H1 (cell line): ENCODE measurements at regions not wholly inside any gene's neighbourhood (a gene's known extent, or its start where the extent isn't known, plus 50 kb on each side); places are given as distances from the start of the nearest gene placed in this dataset.
A peak's percentile ranks its signal among the peaks of the same experiment; 100 is the strongest.

ENCODE experiments used
- CTCF ChIA-PET: fragments of 300-600 bp; sonication (Branson Sonifier 250); formaldehyde crosslinking; loops from one replicate; lab custom pipeline; 2021; ENCODE audit not compliant: partially characterized antibody; lab: Charles Lee
- POLR2A ChIA-PET: fragments of 300-600 bp; sonication (Branson Sonifier 250); formaldehyde crosslinking; loops from one replicate; lab custom pipeline; 2021; ENCODE audit warnings: inconsistent platforms; ENCODE audit not compliant: partially characterized antibody; lab: Charles Lee
- DNase-seq, 2 experiments: peaks; one replicate each; pipeline versions ENCODE4 v3.0.0 to v3.0.0-alpha.2; 2010 to 2022; ENCODE audit warnings: low spot score in 2 of 2, low read depth in 1 of 2, mixed read lengths in 1 of 2
- FAIRE-seq: peaks from 2 replicates; lab custom pipeline; 2011; peaks lifted over from hg19 to GRCh38; lab: Jason Lieb, UNC
- H2AFZ ChIP-seq: 2 replicates; pipeline ENCODE4 v1.8.1; 2012; ENCODE audit warnings: low read length, inconsistent platforms
- H2AK5ac ChIP-seq: 2 replicates; pipeline ENCODE4 v1.6.1; 2013; ENCODE audit warnings: low read depth, low read length
- H2BK120ac ChIP-seq: replicated peaks from 2 replicates; pipeline ENCODE3; 2013; ENCODE audit warnings: low read depth, low read length, inconsistent platforms
- H2BK12ac ChIP-seq: 2 replicates; pipeline ENCODE4 v1.6.1; 2013; ENCODE audit warnings: low read depth, low read length
- H2BK15ac ChIP-seq: 2 replicates; pipeline ENCODE4 v1.6.1; 2013; ENCODE audit warnings: low read length
- H2BK20ac ChIP-seq: 2 replicates; pipeline ENCODE4 v1.6.1; 2013; ENCODE audit warnings: low read length
- H2BK5ac ChIP-seq: 2 replicates; pipeline ENCODE4 v1.6.1; 2013; ENCODE audit warnings: low read depth, low read length
- H3K14ac ChIP-seq: 2 replicates; pipeline ENCODE4 v1.6.1; 2013; ENCODE audit warnings: inconsistent platforms; ENCODE audit not compliant: insufficient read length
- H3K18ac ChIP-seq: 2 replicates; pipeline ENCODE4 v1.6.1; 2013; ENCODE audit warnings: low read length; ENCODE audit errors: extremely low read depth
- H3K23ac ChIP-seq: 2 replicates; pipeline ENCODE4 v1.6.1; 2013; ENCODE audit warnings: inconsistent platforms; ENCODE audit not compliant: insufficient read length
- H3K23me2 ChIP-seq: 2 replicates; pipeline ENCODE4 v1.6.1; 2013; ENCODE audit warnings: low read depth, low read length
- H3K27ac ChIP-seq: 2 replicates; pipeline ENCODE4 v1.6.1; 2011; ENCODE audit warnings: low read depth, low read length, inconsistent platforms
- H3K27me3 ChIP-seq, 4 experiments: replicated peaks in 1 of 4; 1 replicate in 1 of 4; 2 replicates in 3 of 4; pipeline versions ENCODE4 v1.6.1 to v1.8.1; 2011 to 2013; ENCODE audit warnings: low read length in 3 of 4, mild to moderate bottlenecking in 3 of 4, inconsistent platforms in 2 of 4, mixed read lengths in 2 of 4, moderate library complexity in 1 of 4; ENCODE audit not compliant: control insufficient read depth in 3 of 4, insufficient read depth in 3 of 4; ENCODE audit errors: extremely low read depth in 1 of 4
- H3K36me3 ChIP-seq, 4 experiments: 2 replicates each; pipeline versions ENCODE4 v1.6.1 to v1.8.1; 2011 to 2013; ENCODE audit warnings: mild to moderate bottlenecking in 4 of 4, low read length in 3 of 4, moderate library complexity in 2 of 4, control low read depth in 1 of 4, inconsistent platforms in 1 of 4; ENCODE audit not compliant: insufficient read depth in 4 of 4, control insufficient read depth in 2 of 4
- H3K4ac ChIP-seq: replicated peaks from 2 replicates; pipeline ENCODE3; 2013; ENCODE audit warnings: low read length, low read depth, mixed read lengths, inconsistent platforms; ENCODE audit not compliant: insufficient read length
- H3K4me1 ChIP-seq, 4 experiments: replicated peaks in 1 of 4; 1 replicate in 1 of 4; 2 replicates in 3 of 4; pipeline versions ENCODE4 v1.6.1 to v1.8.1; 2011 to 2013; ENCODE audit warnings: low read length in 3 of 4, inconsistent platforms in 2 of 4, mixed read lengths in 1 of 4; ENCODE audit not compliant: insufficient read depth in 4 of 4, control insufficient read depth in 3 of 4
- H3K4me2 ChIP-seq, 2 experiments: 2 replicates each; pipeline versions ENCODE4 v1.6.1 to v1.8.1; 2011 to 2013; ENCODE audit warnings: low read depth in 2 of 2, low read length in 2 of 2, control low read depth in 1 of 2, inconsistent platforms in 1 of 2, mild to moderate bottlenecking in 1 of 2; ENCODE audit not compliant: insufficient read depth in 1 of 2
- H3K4me3 ChIP-seq, 4 experiments: fragments of 200-600, 300-600 bp in 1 of 4; sonication (generic), shearing (Covaris generic), sonication (Bioruptor Twin) in 1 of 4; 2 replicates each; pipeline versions ENCODE4 v1.5.1 to v1.8.1; 2011 to 2016; ENCODE audit warnings: low read length in 4 of 4, low read depth in 3 of 4, control low read depth in 2 of 4, inconsistent platforms in 2 of 4, mild to moderate bottlenecking in 2 of 4, mixed read lengths in 1 of 4, moderate library complexity in 1 of 4; ENCODE audit not compliant: insufficient read depth in 2 of 4; ENCODE audit errors: extremely low read depth in 1 of 4
- H3K56ac ChIP-seq: replicated peaks from 2 replicates; pipeline ENCODE3; 2013; ENCODE audit warnings: low read depth, mild to moderate bottlenecking, mixed read lengths, low read length, inconsistent platforms; ENCODE audit not compliant: insufficient read length
- H3K79me1 ChIP-seq: 2 replicates; pipeline ENCODE4 v1.6.1; 2013; ENCODE audit warnings: low read depth, low read length, control low read depth
- H3K79me2 ChIP-seq, 2 experiments: 2 replicates each; pipeline versions ENCODE4 v1.6.1 to v1.8.1; 2012 to 2013; ENCODE audit warnings: low read length in 2 of 2, mild to moderate bottlenecking in 2 of 2, inconsistent platforms in 1 of 2; ENCODE audit not compliant: insufficient read depth in 2 of 2, control insufficient read depth in 1 of 2
- H3K9ac ChIP-seq, 4 experiments: replicated peaks in 1 of 4; 1 replicate in 1 of 4; 2 replicates in 3 of 4; pipeline versions ENCODE4 v1.6.1 to v1.8.1; 2011 to 2013; ENCODE audit warnings: low read depth in 3 of 4, low read length in 3 of 4, control low read depth in 2 of 4, mild to moderate bottlenecking in 2 of 4, moderate library complexity in 2 of 4, inconsistent platforms in 1 of 4; ENCODE audit errors: extremely low read depth in 1 of 4
- H3K9me3 ChIP-seq, 2 experiments: 2 replicates each; pipeline versions ENCODE4 v1.6.1 to v1.8.1; 2012 to 2013; ENCODE audit warnings: mild to moderate bottlenecking in 2 of 2, moderate library complexity in 2 of 2, control low read depth in 1 of 2, inconsistent platforms in 1 of 2, low read depth in 1 of 2, low read length in 1 of 2, mixed read lengths in 1 of 2; ENCODE audit not compliant: insufficient read depth in 2 of 2
- H4K20me1 ChIP-seq, 2 experiments: replicated peaks in 1 of 2; 2 replicates each; pipeline versions ENCODE3 to v1.8.1; 2011 to 2013; ENCODE audit warnings: inconsistent platforms in 2 of 2, low read length in 2 of 2, mild to moderate bottlenecking in 1 of 2; ENCODE audit not compliant: insufficient read depth in 2 of 2, control insufficient read depth in 1 of 2
- H4K5ac ChIP-seq: 2 replicates; pipeline ENCODE4 v1.6.1; 2013; ENCODE audit warnings: low read length, low read depth, mixed read lengths, inconsistent platforms; ENCODE audit not compliant: insufficient read length
- H4K8ac ChIP-seq: 2 replicates; pipeline ENCODE4 v1.8.0; 2013; ENCODE audit warnings: mild to moderate bottlenecking, moderate library complexity, low read length, inconsistent platforms; ENCODE audit not compliant: insufficient read depth; ENCODE audit errors: extremely low read depth
- H4K91ac ChIP-seq: replicated peaks from 2 replicates; pipeline ENCODE3; 2013; ENCODE audit warnings: low read length, mixed read lengths, inconsistent platforms; ENCODE audit not compliant: insufficient read length
- ATF2 ChIP-seq: IDR thresholded peaks from 2 replicates; pipeline ENCODE4 v1.6.1; 2012; ENCODE audit warnings: low read length, inconsistent platforms
- CBX5 ChIP-seq: fragments of 300-800, 300-1000 bp; sonication (generic); IDR thresholded peaks from 2 replicates; pipeline ENCODE4 v1.7.1; 2016; ENCODE audit warnings: antibody characterized with exemption, low read length, low read depth
- CBX8 ChIP-seq: fragments of 300-800, 300-1000 bp; sonication (generic); IDR thresholded peaks from 2 replicates; pipeline ENCODE4 v1.7.1; 2016; ENCODE audit warnings: low read depth, low read length, borderline replicate concordance
- CEBPB ChIP-seq: IDR thresholded peaks from 2 replicates; pipeline ENCODE4 v1.6.1; 2012; ENCODE audit warnings: low read depth, low read length
- CHD2 ChIP-seq: IDR thresholded peaks from 2 replicates; pipeline ENCODE4 v1.6.1; 2012; ENCODE audit warnings: low read length, improper control_type of control experiment
- HDAC2 ChIP-seq, 2 experiments: fragments of 300-600 bp in 1 of 2; sonication (generic) in 1 of 2; IDR thresholded peaks; 2 replicates each; pipeline ENCODE4 v1.6.1; 2011 to 2012; ENCODE audit warnings: low read depth in 2 of 2, low read length in 2 of 2, mild to moderate bottlenecking in 2 of 2, moderate library complexity in 2 of 2, borderline replicate concordance in 1 of 2, inconsistent platforms in 1 of 2
- KDM4A ChIP-seq: IDR thresholded peaks from one replicate; pipeline ENCODE4 v1.7.1; 2012; ENCODE audit warnings: low read depth, mild to moderate bottlenecking, moderate library complexity, low read length, inconsistent platforms; ENCODE audit not compliant: severe bottlenecking
- RNF2 ChIP-seq: fragments of 200-900, 300-1000 bp; sonication (generic); IDR thresholded peaks from 2 replicates; pipeline ENCODE4 v1.7.1; 2016; ENCODE audit warnings: borderline replicate concordance, low read depth, mild to moderate bottlenecking, antibody characterized with exemption, low read length; ENCODE audit not compliant: poor library complexity, severe bottlenecking; ENCODE audit errors: missing control alignments
- TAF1 ChIP-seq: IDR thresholded peaks from 2 replicates; pipeline ENCODE4 v1.6.1; 2011; ENCODE audit warnings: mild to moderate bottlenecking, low read depth, low read length
- TAF7 ChIP-seq: optimal IDR thresholded peaks from 2 replicates; pipeline ENCODE3; 2011; ENCODE audit warnings: low read depth, mild to moderate bottlenecking, inconsistent platforms, low read length, moderate library complexity, borderline replicate concordance
- WGBS, 2 experiments: shearing (Covaris generic) in 1 of 2; methylation state at CpG; one replicate each; pipeline versions ENCODE4 v1.1.6 to v1.1.7; 2013 to 2015; ENCODE audit warnings: low lambda C conversion rate in 2 of 2, mixed read lengths in 2 of 2, inconsistent platforms in 1 of 2, low coverage in 1 of 2, missing lambda C conversion rate in 1 of 2; ENCODE audit not compliant: insufficient replicate concordance in 2 of 2, insufficient coverage in 1 of 2, insufficient read length in 1 of 2; ENCODE audit errors: extremely low coverage in 1 of 2, missing lambda C conversion rate in 1 of 2; 5-methylcytosine and 5-hydroxymethylcytosine counted together
- TF ChIP-seq, protein P1 (sequence below): IDR thresholded peaks from 2 replicates; pipeline ENCODE4 v1.6.1; 2012; ENCODE audit warnings: inconsistent platforms

GRCh38 chr6:28838289-28838633 lies 85.5 kb downstream of the TRIM27 start:
- Histone ChIP-seq H2BK5ac (peak overlapping the region; percentile 9; the same call in 1 of the 2 replicates), H3K18ac (0 out of 2 replicates have a peak overlapping the region, but pooled peaks have one; percentile 12), H2BK120ac (no peak overlapping the region), H3K4me1 (no peaks in the 10 kb centered on the region), H3K9ac (peak overlapping the region; percentile 53 to 84 (median 78)), H4K91ac (peak overlapping the region; percentile 28), H3K23me2 (no peaks in the 10 kb centered on the region), H3K56ac (peak overlapping the region; percentile 2), H3K36me3 (no peaks in the 10 kb centered on the region), H3K27me3 (no peaks in the 10 kb centered on the region; a peak in 1 of 7 replicates), H3K4me2 (peak overlapping the region; percentile 67 to 68), H2AFZ (peak overlapping the region; percentile 96), H3K79me1 (no peaks in the 10 kb centered on the region), H3K4me3 (peak overlapping the region; percentile 80 to 96 (median 88)), H3K14ac (no peak overlapping the region), H4K5ac (peak overlapping the region; percentile 27), H3K9me3 (no peaks in the 10 kb centered on the region), H2BK12ac (no peak overlapping the region), H2AK5ac (no peak overlapping the region), H3K79me2 (no peaks in the 10 kb centered on the region), H2BK15ac (no peak overlapping the region), H3K4ac (no peak overlapping the region), H3K27ac (peak overlapping the region; percentile 59), H3K23ac (no peak overlapping the region), H4K8ac (no peak overlapping the region), H2BK20ac (no peak overlapping the region), H4K20me1 (no peaks in the 10 kb centered on the region)
- ChIA-PET CTCF (interaction anchor here (0.6 to 7.7 kb wide), 36 partner anchors 11 to 924 kb away, joined by 3 to 107 read pairs (median 5); partner anchors contain the start of gene TRIM27), POLR2A (interaction anchor here (0.6 to 7.6 kb wide), 26 partner anchors 10 to 178 kb away, joined by 3 to 55 read pairs (median 4); partner anchors contain the start of gene TRIM27)
- WGBS, 2 experiments, result 3% methylated on average over 11 of the region's 11 CpGs; no CpG with 5 or more reads in 1 of the 2 experiments
- FAIRE-seq (peak; percentile 32), DNase-seq (peak in 1 of 2 experiments; percentile 85)
- TF ChIP-seq CEBPB, result no peak
- TF ChIP-seq HDAC2 (IDR thresholded peaks at IDR 0.05; ENCODE audit: borderline replicate concordance in 1 of 2, low read depth in 2 of 2, low read length in 2 of 2), result no peak
- TF ChIP-seq CHD2, result no peak
- no peak for TF ChIP-seq RNF2
- TF ChIP-seq, protein P1, sequence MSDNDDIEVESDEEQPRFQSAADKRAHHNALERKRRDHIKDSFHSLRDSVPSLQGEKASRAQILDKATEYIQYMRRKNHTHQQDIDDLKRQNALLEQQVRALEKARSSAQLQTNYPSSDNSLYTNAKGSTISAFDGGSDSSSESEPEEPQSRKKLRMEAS, result peak; percentile 79
- peak; percentile 73 for TF ChIP-seq TAF7
- TF ChIP-seq KDM4A, result no peak
- no peak for TF ChIP-seq CBX8
- no peak for TF ChIP-seq CBX5
- TF ChIP-seq ATF2, result peak; percentile 59; the same call in 1 of the 2 replicates
- 0 out of 2 replicates have a peak, but pooled peaks have one; percentile 10 for TF ChIP-seq TAF1
